ENCODE measurements at regions not wholly inside any gene's neighbourhood (a gene's known extent, or its start where the extent isn't known, plus 50 kb on each side); places are given as distances from the start of the nearest gene placed in this dataset.
A peak's percentile ranks its signal among the peaks of the same experiment; 100 is the strongest.
"Not testable (repeated sequence)": the region's sequence is repeated elsewhere in the genome, so short reads cannot be mapped to it uniquely, and the experiment has no call there.

DNA sequence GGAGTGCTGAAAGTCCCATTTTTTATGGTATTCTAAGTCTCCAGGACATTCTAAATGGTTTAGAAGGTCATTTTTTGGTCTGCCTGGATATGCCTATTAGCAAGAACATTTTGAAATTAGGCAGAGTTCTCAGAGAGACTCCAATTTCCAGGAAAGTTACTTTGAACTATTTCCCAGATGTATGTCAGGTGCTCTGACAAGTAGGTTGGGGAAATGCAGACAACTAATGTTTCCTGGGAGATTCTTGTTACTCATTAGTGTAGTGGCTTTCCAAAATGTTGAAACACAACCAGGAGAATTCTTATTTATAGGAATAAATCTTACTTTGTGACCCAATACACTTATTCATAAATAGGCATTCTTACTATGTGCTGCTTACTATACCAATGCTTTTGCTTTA, 268.4 kb downstream of the ZNF37A start:
- DNase-seq (ENCODE audit: low read depth in 2 of 2) = not testable (repeated sequence)

DNA sequence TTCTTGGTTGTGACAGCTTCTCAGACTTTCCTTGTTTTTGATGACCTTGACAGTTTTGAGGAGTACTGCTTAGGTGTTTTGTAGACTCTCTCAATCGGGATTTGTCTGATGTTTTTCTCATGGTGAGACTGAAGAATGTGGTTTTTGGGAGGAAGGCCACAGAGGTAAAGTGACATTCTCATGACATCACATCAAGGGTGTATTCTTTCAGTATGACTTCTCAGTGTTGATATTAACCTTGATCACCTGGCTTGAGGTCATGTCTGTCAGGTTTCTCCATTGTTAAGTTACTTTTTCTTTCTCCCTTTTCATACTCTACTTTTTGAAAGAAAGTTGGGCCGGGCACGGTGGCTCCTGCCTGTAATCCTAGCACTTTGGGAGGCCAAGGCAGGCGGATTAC, 269.9 kb downstream of the ZNF37A start:
- DNase-seq (ENCODE audit: low read depth in 2 of 2) = not testable (repeated sequence)

DNA sequence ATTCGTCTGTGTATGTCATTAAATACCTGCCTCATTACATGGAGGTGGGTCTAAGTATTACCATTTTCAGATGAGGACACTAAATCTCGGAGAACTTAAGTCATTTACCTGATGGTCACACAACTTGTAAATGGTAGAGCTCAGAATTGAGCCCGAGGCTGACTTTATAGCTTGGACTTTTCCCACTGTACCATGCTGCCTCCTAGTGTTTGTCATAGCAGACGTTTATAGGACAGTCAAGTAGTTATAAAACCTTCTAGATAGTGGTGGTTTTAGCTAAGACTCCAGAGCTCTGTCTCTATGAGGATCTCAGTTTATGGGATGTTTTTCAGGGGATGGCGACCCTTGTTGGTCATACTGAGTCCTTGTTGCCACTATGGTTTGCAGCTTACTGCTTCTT, 271.8 kb downstream of the ZNF37A start:
- DNase-seq (ENCODE audit: low read depth in 2 of 2) = not testable (repeated sequence)

DNA sequence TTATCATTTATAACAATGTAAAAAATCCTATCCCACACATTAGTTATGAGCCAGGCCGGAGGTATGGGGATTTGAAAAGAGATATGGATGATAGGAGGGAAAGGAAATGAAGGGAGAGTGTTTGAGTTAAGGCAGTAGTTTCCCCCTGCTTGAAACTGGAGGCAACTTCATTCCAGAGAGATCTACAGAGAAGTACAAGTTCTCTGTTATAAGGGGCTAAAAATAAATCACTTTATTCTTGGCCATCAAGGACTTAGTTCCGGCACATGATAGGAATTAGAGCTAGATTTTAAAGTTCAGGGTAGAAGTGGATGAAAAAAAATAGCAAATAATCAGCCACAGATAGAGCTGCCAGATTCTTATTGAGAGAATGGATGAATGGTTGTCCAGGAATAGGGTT, 289.7 kb downstream of the ZNF37A start:
- DNase-seq (ENCODE audit: low read depth in 2 of 2) = not testable (repeated sequence)

DNA sequence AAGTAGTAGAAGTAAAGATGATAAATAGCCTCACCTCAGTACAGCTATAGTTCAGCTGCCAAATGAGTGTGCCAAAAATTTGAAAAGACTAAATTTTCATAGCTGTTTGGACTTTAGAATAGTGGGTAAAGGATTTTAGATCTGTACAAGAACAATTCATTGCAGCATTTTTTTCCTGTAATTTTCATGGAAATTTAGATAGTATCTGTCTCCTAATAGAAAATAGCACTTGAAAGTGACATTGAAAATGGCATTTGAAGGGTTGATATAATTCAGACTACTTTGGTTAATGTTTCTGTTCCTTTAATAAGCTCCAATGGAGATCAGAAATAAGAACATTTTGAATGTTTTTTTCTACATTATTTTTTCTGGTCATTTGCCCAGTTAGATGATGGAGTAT, 292.7 kb downstream of the ZNF37A start:
- DNase-seq (ENCODE audit: low read depth in 2 of 2) = not testable (repeated sequence)

DNA sequence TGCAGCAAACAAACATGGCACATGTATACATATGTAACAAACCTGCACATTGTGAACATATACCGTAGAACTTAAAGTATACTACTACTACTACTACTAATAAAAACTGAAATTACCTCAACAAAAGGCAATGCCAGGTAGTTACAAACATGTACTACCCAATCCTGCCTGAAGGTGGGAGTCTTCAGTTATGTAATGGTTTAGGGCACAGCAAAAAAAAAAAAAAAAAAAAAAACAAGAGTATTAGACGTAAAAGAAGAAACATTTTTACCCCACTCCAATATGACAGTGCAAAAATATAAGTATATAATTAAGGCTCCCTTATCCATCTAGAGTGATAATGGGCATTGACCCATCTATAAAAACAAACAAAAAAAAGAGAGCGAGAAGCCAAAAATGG, 296.6 kb downstream of the ZNF37A start:
- DNase-seq (ENCODE audit: low read depth in 2 of 2) = not testable (repeated sequence)

DNA sequence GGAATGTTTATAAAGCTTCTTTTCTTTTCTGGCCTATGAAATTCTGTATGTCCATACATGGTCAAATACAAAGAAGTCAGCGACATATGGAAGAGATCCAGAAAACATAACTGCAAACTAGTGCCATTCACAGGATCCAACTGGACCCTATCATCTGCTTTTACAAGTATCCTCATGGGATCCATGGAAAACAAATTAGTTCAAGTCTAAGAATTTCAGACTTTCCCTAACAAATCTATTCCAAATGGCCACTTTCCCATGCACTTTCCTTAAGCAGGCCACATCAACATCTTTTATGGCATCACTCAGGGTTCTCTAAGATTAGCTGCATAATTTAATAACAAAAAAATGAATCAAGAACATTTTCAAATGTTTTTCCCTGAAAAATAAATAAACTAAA, 301.3 kb downstream of the ZNF37A start:
- DNase-seq (ENCODE audit: low read depth in 2 of 2) = not testable (repeated sequence)

DNA sequence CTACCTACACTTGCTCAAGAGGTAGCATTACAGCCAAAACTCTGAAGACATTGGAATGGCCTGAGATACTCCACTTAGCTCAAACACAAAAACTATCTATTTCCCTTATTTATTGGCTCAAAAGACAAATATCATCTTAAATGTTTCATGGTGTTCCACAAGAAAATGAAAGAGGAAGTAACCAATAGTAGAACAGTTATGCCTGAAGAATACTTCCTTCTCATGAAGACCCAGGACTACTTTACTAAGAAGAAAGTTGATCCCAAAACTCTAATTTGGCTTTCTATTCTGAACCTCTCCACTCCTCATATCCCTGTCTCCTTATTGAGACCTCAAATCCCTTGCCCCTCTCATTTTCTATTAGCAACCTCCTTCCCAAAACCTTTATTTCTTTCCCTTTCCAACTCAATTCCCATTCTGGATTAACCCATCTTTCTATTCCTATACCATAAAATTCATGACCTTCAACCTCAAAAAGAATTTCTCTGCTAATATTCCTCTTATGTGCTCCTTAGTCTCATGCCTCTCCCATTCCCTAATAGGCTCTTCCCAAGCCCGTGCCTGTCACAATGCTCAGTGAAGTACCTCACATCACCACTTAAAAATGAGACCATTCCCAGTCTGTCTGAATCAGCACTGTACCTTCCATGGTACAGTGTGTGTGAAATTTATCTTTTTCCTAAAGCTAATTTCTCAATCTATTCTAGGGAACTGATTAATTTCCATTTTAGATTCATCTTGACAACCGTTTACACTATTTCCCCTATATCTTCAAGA, 302.2 kb downstream of the ZNF37A start:
- not testable (repeated sequence) for DNase-seq (ENCODE audit: low read depth in 2 of 2)

DNA sequence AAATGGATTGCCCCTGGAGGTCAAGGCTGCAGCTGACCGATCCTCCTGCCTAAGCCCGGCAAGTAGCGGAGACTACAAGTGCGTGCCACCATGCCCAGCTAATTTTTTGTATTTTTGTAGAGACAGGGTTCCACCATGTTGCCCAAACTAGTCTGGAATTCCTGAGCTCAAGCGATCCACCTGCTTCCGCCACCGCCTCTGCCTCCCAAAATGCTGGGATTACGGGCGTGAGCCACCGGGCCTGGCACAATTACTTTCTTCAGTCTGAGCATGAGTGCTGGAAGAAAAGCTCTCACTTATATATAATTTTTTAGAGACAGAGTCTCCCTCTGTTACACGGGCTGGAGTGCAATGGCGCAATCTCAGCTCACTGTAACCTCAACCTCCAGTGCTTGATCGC, 307.4 kb downstream of the ZNF37A start:
- DNase-seq (ENCODE audit: low read depth in 2 of 2) = not testable (repeated sequence)

DNA sequence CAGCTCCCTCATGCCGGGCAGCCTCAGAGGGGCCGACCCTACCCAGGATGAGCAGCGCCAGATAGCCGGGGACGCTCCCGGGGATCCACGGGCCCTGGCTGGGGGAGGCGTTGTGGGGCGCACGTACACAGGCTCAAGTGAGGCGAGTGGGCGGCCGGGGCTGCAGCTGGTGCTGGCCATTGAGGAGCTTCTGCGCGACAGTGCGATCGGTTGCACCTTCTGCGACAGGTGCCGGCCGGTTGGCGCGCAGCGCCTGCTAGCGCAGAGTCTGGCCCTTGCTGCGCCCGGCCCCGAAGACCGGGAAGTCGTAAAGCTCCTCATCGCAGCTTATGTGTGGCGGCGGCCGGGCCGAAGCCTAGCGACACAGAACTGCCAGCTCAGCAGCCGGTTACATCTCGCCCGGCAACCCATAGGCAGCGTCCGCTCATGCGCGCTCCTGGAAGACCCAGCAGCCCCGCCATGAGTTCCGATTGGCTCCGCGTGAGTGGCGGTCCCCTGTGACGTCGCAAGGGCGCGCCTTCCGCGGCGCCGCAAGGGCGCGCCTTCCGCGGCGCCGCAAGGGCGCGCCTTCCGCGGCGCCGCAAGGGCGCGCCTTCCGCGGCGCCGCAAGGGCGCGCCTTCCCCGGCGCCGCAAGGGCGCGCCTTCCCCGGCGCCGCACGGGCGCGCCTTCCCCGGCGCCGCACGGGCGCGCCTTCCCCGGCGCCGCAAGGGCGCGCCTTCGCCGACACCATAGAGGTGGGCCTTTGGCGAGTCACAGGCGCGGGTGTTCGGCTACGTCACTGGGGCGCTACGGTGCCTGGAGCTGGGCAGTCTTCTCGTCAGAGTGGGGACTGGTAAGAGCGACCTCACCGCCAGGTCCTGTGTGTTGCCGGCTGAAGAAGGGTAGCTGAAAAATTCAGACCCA, 308.6 kb downstream of the ZNF37A start:
- DNase-seq (ENCODE audit: low read depth in 2 of 2) = peak; percentile 81

DNA sequence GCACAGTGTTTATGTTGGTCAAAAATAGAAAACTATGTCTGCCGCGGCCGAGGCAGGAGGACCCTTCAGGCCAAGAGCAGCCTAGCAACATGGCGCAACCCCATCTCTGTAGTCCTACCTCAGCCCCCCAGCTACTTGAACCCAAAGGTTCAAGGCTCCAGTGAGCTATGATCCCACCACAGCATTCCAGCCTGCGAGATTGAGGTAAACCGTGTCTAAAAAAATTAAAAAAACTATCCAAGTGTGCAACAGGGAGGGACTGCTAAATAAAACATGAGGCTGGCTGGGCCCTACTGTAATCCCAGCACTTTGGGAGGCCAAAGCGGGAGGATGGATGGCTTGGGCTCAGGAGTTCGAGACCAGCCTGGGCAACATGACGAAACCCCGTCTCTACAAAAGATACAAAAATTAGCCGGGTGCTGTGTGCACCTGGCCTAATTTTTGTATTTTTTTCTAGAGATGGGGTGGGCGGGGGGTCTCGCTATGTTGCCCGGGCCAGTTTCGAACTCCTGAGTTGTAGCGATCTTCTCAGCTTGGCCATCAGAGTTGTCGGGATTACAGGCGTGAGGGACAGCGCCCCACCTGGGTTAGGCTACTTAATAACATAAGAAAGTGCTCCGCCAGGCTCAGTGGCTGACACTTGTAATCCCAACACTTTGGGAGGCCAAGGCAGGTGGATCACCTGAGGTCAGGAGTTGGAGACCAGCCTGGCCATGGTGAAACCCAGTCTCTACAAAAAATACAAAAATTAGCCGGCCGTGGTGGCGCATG, 309.4 kb downstream of the ZNF37A start:
- DNase-seq (ENCODE audit: low read depth in 2 of 2) = not testable (repeated sequence)

DNA sequence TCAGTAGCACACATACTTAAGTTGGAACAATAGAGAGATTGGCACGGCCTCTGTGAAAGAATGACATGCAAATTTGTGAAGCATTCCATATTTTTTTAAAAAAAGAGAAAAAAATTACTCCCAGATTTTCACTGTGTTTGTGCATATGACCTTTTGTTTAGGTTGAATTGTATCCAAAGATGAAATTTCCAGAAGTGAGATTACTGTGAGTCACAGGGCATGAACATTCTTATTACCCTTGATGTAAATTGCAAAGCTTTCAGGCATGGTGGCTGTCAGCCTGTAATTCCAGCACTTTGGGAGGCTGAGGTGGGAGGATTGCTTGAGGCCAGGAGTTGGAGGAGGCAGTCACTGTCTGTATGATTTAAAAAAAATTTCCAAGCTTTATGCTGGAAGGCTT, 329.5 kb downstream of the ZNF37A start:
- not testable (repeated sequence) for DNase-seq (ENCODE audit: low read depth in 2 of 2)

DNA sequence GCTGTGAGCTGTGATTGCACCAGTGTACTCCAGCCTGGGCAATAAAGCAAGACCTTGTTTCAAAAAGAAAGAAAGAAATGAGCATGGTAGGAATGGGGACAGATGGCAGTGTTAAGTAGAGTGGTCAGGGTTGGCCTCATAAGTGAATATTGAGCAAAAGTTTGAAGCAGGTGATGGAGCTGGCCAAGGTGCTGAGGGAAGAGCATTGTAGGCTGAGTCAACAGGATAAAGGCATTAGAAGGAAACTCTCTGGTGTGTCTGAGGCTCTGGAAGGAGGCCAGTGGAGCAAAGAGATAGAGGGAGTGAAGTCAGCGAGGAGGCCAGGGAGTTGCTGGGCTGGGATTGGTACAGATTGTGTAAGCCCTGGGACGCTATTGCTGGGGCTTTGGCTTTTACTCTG, 336.1 kb downstream of the ZNF37A start:
- DNase-seq (ENCODE audit: low read depth in 2 of 2) = not testable (repeated sequence)

DNA sequence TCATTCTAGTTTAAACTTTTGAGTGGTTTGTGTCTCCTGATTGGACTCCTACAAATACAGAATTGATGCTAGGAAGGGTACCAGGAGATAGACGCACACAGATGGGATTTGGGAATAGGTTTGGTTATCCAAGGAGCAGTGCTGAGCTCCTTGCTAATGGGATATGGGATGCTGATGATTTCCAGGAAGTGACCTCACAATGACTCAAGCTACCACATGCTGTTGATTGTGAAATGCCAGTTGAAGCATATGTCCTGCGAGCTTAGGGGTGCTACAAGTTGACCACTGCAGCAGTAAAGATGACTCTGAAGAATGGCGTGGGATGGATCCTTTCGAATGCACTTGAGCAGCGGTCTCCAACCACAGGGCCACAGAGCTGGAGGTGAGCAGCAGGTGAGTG, 343.2 kb downstream of the ZNF37A start:
- not testable (repeated sequence) for DNase-seq (ENCODE audit: low read depth in 2 of 2)

DNA sequence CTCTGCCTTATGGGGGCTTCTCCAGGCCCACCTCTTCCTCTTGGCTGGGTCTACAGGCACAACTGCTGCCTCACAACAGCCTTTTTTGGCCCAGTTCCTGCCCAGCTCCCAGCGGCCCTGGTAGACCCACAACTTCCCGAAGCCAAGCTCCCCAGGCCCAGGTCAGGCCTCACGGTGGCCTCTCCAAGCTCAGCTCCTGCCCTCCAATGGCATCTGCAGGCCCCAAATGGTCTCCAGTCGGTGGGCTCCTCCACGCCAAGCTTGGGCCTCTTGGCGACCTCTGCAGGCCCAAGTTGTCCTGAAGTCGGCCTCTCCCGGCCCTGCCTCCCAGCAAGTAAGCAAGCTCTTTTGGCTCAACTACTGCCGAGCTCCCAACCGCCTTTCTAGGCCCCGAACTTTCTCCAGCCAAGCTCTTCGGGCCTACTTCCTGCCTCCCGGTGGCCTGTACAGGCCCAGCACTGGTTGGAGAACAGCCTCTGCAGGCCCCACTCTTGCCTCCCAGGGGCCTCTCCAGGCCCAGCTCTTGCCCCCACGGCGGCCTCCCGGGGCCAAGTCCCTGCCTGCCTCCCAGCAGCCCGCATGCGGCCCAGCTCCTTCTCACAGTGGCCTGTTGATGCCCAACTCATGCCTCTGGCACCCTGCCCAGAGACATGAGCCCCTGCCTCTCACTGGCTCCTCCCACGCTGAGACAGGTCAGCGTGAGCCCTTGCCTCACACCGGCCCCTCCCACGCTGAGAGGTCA, 354.6 kb downstream of the ZNF37A start:
- DNase-seq (ENCODE audit: low read depth in 2 of 2) = not testable (repeated sequence)

DNA sequence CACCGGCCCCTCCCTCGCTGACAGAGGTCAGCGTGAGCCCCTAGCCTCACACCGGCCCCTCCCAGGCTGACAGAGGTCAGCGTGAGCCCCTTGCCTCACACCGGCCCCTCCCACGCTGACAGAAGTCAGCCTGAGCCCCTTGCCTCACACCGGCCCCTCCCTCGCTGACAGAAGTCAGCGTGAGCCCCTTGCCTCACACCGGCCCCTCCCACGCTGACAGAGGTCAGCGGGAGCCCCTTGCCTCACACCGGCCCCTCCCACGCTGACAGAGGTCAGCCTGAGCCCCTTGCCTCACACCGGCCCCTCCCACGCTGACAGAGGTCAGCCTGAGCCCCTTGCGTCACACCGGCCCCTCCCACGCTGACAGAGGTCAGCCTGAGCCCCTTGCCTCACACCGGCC, 355.5 kb downstream of the ZNF37A start:
- DNase-seq (ENCODE audit: low read depth in 2 of 2) = not testable (repeated sequence)

DNA sequence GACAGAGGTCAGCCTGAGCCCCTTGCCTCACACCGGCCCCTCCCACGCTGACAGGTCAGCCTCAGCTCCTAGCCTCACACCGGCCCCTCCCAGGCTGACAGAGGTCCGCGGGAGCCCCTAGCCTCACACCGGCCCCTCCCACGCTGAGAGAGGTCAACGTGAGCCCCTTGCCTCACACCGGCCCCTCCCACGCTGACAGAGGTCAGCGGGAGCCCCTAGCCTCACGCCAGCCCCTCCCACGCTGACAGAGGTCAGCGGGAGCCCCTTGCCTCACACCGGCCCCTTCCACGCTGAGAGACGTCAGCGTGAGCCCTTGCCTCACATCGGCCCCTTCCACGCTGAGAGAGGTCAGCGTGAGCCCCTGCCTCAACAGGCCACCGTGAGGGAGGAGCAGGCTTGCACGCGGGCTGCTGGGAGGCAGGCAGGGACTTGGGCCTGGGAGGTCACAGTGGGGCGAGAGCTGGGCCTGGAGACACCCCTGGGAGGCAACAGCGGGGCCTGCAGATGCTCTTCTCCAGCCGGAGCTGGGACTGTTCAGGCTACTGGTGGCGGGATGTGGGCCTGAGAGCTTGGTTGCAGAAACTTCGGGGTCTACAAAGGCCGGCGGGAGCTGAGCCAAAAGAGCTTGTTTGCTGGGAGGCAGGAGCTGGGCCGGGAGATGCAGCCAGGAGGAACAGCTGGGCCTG, 356.4 kb downstream of the ZNF37A start:
- not testable (repeated sequence) for DNase-seq (ENCODE audit: low read depth in 2 of 2)

DNA sequence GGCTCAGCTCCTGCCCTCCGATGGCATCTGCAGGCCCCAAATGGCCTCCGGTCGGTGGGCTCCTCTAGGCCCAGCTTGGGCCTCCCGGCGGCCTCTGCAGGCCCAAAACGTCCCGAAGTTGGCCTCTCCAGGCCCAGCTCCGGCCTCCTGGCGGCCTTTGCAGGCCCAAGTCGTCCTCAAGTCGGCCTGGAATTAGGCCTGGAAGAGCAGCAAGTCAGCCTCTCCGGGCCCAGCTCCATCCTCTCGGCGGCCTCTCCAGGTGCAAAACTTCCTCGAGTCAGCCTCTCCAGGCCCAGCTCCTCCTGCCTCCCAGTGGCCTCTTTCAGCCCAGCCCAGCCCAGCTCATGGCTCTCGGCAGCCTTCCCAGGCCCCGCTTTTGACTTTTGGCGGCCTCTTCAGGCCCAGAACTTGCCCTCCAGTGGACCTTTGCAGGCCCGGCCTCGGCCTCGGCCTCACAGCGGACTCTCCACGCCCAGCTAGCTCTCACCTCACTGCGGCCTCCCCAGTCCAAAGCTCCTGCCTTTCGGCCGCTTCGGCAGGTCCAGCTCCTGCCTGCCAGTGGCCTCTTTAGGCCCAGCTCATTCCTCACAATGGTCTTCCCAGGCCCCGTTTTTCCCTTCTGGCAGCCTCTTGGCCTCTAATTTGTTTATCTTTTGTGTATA, 357.3 kb downstream of the ZNF37A start:
- not testable (repeated sequence) for DNase-seq (ENCODE audit: low read depth in 2 of 2)

Data from stimulated activated CD8-positive, alpha-beta memory T cell treated with anti-CD3 and anti-CD28 coated beads, Interleukin-2, amount 100 ng/mL, for 48 hours (primary cell).